DND-41 (cell line): ENCODE measurements at regions not wholly inside any gene's neighbourhood (a gene's known extent, or its start where the extent isn't known, plus 50 kb on each side); places are given as distances from the start of the nearest gene placed in this dataset.

ENCODE experiments used
- ATAC-seq: fragments of 200-7000 bp; cut with Tn5 transposase; 3 replicates; pipeline ENCODE4 v1.9.1; 2021; ENCODE audit warnings: low read depth; ENCODE audit not compliant: insufficient read depth
- DNase-seq: peaks from one replicate; pipeline ENCODE4 v3.0.0-alpha.2; 2020
- H2AFZ ChIP-seq: 2 replicates; pipeline ENCODE4 v1.6.0; 2012; ENCODE audit warnings: low read depth, low read length
- H3K27ac ChIP-seq: 2 replicates; pipeline ENCODE4 v1.5.1; 2012; ENCODE audit warnings: low read length, inconsistent platforms
- H3K27me3 ChIP-seq: fragments of 200-600 bp; sonication (generic); 2 replicates; pipeline ENCODE4 v1.6.0; 2012; ENCODE audit warnings: low read length, mild to moderate bottlenecking, inconsistent platforms; ENCODE audit not compliant: insufficient read depth, poor library complexity
- H3K36me3 ChIP-seq: 2 replicates; pipeline ENCODE4 v1.5.1; 2012; ENCODE audit warnings: low read length, inconsistent platforms; ENCODE audit not compliant: insufficient read depth
- H3K4me1 ChIP-seq: 2 replicates; pipeline ENCODE4 v1.5.1; 2012; ENCODE audit warnings: mild to moderate bottlenecking, low read length; ENCODE audit not compliant: insufficient read depth
- H3K4me2 ChIP-seq: 2 replicates; pipeline ENCODE4 v1.6.0; 2012; ENCODE audit warnings: mild to moderate bottlenecking, moderate library complexity, low read length, inconsistent platforms; ENCODE audit not compliant: insufficient read depth
- H3K4me3 ChIP-seq, 2 experiments: fragments of 200-600 bp in 1 of 2; shearing (Covaris generic) in 1 of 2; 2 replicates each; pipeline ENCODE4 v1.5.1; 2012 to 2016; ENCODE audit warnings: inconsistent platforms in 2 of 2, low read length in 2 of 2, mild to moderate bottlenecking in 2 of 2, low read depth in 1 of 2, moderate library complexity in 1 of 2
- H3K79me2 ChIP-seq: 2 replicates; pipeline ENCODE4 v1.6.0; 2012; ENCODE audit warnings: low read length, inconsistent platforms; ENCODE audit not compliant: insufficient read depth
- H3K9ac ChIP-seq: 2 replicates; pipeline ENCODE4 v1.6.0; 2012; ENCODE audit warnings: low read depth, mild to moderate bottlenecking, inconsistent platforms, low read length, moderate library complexity
- H3K9me3 ChIP-seq: 2 replicates; pipeline ENCODE4 v1.5.1; 2012; ENCODE audit warnings: low read length, moderate library complexity, mild to moderate bottlenecking, inconsistent platforms; ENCODE audit not compliant: insufficient read depth, severe bottlenecking
- H4K20me1 ChIP-seq: 2 replicates; pipeline ENCODE4 v1.6.0; 2012; ENCODE audit warnings: low read length; ENCODE audit not compliant: insufficient read depth
- EZH2 ChIP-seq: IDR thresholded peaks from 3 replicates; pipeline ENCODE4 v1.6.1; 2012; ENCODE audit warnings: borderline replicate concordance, low read depth, mild to moderate bottlenecking, moderate library complexity, low read length, inconsistent platforms; ENCODE audit not compliant: severe bottlenecking
- TF ChIP-seq, protein P1 (sequence below): IDR thresholded peaks from 2 replicates; pipeline ENCODE4 v1.5.1; 2012; ENCODE audit warnings: borderline replicate concordance, low read length, moderate library complexity, mild to moderate bottlenecking; ENCODE audit not compliant: poor library complexity, severe bottlenecking; ENCODE audit errors: extremely low read depth

DNA sequence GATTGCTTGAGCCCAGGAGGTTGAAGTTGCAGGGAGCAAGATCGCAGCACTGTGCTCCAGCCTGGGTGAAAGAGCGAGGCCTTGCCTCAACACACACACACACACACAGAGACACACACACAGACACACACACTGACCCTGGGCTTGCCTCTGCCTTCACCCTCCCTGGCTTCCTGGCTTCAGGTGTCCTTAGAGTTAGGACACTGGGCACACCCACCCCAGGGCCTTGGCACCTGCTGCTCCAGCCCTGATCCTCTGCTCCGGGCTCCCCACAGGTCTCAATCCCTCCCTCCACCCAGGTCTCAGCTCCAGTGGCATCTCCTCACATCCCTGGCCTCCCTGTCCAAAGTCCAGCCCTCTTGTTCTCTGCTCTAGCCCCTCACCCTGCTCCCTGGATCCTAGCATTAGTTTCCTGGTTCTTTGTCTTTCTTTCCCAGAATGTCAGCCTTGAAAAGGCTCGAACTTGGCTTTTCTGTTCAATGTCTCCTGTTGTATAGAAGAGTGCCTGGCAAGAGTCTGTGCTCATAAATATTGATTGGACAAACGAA, 212.9 kb downstream of the C9orf50 start:
- H3K4me3 ChIP-seq = no peak overlapping the region
- peaks cover 4% of the 10 kb centered on the region for H3K9me3 ChIP-seq
- no peaks in the 10 kb centered on the region for H3K27me3 ChIP-seq
- no peak overlapping the region for H3K27ac ChIP-seq
- H3K9ac ChIP-seq = no peak overlapping the region
- H3K79me2 ChIP-seq = no peaks in the 10 kb centered on the region
- no peak overlapping the region for H2AFZ ChIP-seq
- peaks cover 7% of the 10 kb centered on the region for H3K4me1 ChIP-seq
- no peaks in the 10 kb centered on the region for H3K36me3 ChIP-seq
- H3K4me2 ChIP-seq = no peak overlapping the region
- H4K20me1 ChIP-seq = no peaks in the 10 kb centered on the region
- DNase-seq (no peak), ATAC-seq (no peak)
- TF ChIP-seq, protein P1, sequence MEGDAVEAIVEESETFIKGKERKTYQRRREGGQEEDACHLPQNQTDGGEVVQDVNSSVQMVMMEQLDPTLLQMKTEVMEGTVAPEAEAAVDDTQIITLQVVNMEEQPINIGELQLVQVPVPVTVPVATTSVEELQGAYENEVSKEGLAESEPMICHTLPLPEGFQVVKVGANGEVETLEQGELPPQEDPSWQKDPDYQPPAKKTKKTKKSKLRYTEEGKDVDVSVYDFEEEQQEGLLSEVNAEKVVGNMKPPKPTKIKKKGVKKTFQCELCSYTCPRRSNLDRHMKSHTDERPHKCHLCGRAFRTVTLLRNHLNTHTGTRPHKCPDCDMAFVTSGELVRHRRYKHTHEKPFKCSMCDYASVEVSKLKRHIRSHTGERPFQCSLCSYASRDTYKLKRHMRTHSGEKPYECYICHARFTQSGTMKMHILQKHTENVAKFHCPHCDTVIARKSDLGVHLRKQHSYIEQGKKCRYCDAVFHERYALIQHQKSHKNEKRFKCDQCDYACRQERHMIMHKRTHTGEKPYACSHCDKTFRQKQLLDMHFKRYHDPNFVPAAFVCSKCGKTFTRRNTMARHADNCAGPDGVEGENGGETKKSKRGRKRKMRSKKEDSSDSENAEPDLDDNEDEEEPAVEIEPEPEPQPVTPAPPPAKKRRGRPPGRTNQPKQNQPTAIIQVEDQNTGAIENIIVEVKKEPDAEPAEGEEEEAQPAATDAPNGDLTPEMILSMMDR = no peak

DNA sequence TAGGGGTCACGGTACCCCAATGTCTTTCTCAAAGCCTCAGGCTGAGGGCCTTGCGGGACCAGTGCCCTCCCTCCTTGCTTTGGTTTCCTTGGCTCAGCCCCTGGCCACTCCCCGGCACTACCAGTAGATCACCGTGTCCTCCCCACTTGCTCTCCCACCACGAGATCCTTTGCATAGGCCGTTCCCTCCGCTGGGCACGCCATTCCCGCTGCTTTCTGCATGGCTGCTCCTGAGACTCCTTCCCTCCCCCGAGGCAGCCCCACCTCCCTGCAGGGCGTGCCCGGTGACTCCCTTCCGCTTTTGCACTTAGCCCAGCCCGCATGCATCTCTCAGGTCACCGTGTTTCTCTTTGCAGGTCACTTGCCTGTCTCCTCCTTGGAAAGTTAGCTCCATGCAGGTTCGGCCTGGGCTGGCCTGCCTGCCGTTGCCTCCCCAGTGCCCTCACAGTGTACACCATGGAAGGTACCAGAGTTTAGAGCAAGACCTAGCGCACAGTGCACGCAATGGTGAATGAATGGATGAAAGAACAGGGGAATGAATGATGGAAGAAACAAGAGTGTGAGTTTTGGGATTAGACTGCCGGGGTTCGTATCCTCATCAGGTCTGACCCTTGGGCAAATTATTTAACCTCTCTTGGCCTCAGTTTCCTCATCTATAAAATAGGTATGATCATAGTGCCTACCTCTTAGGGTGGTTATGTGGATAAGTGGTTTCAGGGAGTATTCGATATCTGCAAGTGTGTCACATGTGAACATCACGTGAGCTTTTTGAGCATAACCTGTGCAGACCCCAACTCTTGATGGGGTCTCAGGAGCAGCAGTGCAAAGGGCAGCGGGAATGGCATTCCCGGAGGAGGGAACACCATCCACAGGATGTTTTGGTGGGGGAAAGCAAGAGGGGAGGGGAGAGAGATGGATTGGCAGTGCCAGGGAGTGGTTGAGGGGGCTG, 214.3 kb downstream of the C9orf50 start:
- H3K4me3 ChIP-seq = no peak overlapping the region

DNA sequence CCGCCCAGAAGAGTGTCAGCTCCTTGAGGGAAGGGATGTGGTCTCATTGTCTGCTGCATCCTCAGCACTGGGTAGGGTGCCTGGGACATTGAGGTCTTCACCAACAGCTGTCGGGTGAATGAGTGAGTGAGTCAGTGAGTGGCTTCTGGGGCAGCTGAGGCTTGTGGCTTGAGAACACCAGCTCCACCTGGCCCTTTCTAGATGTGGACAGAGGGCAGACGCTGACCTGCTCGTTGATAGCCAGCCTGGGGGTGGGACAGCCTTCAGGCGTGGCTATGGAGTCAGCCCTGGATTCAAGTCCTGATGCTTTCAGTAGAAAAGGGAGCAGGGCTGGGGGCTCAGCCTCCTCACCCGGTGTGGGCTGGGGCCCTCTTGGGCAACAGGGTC, 215.1 kb downstream of the C9orf50 start:
- Histone ChIP-seq H2AFZ (no peak overlapping the region), H3K27ac (no peak overlapping the region), H4K20me1 (no peaks in the 10 kb centered on the region), H3K9me3 (peaks cover 4% of the 10 kb centered on the region), H3K4me1 (0 out of 2 replicates have a peak, but pooled peaks cover 2% of the 10 kb centered on the region), H3K9ac (no peak overlapping the region), H3K27me3 (no peaks in the 10 kb centered on the region), H3K79me2 (no peaks in the 10 kb centered on the region), H3K36me3 (no peaks in the 10 kb centered on the region), H3K4me2 (no peak overlapping the region), H3K4me3 (no peak overlapping the region)
- TF ChIP-seq, protein P1 = no peak
- TF ChIP-seq EZH2 = no peak
- DNase-seq (no peak), ATAC-seq (no peak)

More for the DNA sequence above, 214.3 kb downstream of the C9orf50 start:
- ATAC-seq (no peak), DNase-seq (no peak)
- H3K79me2 ChIP-seq = no peaks in the 10 kb centered on the region
- H3K36me3 ChIP-seq = no peaks in the 10 kb centered on the region
- H4K20me1 ChIP-seq = no peaks in the 10 kb centered on the region
- no peaks in the 10 kb centered on the region for H3K27me3 ChIP-seq
- no peak overlapping the region for H3K9ac ChIP-seq
- no peak overlapping the region for H3K4me2 ChIP-seq
- H3K9me3 ChIP-seq = peaks cover 4% of the 10 kb centered on the region
- H3K4me1 ChIP-seq = 0 out of 2 replicates have a peak, but pooled peaks cover 2% of the 10 kb centered on the region
- H2AFZ ChIP-seq = no peak overlapping the region
- TF ChIP-seq, protein P1 = no peak
- TF ChIP-seq EZH2 = no peak
- H3K27ac ChIP-seq = no peak overlapping the region
